Epithelial cell of proximal tubule (primary cell): ENCODE measurements at regions not wholly inside any gene's neighbourhood (a gene's known extent, or its start where the extent isn't known, plus 50 kb on each side); places are given as distances from the start of the nearest gene placed in this dataset.

Source experiments
- DNase-seq: peaks from one replicate; pipeline ENCODE4 v3.0.0-alpha.2; 2011; ENCODE audit warnings: low read depth
- H3K4me3 ChIP-seq: 2 replicates; pipeline ENCODE4 v1.5.1; 2011; ENCODE audit warnings: low read depth, mild to moderate bottlenecking, low read length
- CTCF ChIP-seq: conservative IDR thresholded peaks from 2 replicates; pipeline ENCODE4 v1.5.1; 2012; ENCODE audit warnings: low read depth, mild to moderate bottlenecking, low read length

GRCh38 chr4:1575418-1576303 is 108.5 kb downstream of the FAM53A start:
- no peak for DNase-seq
- no peak for TF ChIP-seq CTCF
- H3K4me3 ChIP-seq = no peak overlapping the region

DNA sequence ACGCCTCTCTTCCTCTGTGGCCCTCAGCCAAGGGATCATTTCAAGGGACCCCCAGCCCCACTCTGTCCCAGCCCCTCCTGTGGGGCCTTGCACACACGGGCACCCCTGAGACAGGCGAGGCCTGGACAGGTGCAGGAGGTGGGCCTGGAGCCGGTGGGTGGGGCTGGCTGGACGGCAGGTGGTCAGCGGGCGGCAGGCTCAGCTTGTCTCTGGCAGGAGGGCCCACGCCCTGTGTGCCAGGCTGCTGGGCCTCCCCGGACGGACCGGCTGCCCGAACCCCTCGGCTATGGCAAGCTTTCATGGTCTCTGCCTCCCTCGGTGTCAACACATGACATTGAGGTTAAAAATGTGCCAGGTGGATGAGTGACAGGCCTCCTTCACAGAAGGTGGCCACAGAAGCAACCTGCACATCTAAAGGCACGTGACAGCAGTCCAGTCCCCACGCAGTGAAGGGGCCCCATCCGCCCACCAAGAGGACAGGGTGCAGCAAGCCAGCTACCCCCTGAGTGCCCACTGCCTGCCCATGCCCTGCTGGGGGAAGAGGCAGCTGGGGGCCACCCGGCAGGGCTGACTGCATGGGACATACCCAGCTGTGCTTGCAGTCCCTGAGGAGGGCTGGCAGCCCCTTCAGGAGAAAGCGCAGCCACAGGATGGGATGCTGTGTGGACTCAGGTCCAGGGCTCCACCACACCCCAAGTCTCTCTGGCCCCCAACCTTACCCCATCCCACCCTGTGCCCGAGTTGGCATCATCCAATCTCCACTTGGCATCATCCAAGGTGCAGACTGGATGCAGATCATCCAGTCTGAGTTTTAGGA is 109.3 kb downstream of the FAM53A start:
- DNase-seq = no peak
- no peak for TF ChIP-seq CTCF
- H3K4me3 ChIP-seq = no peak overlapping the region

- no peak for TF ChIP-seq CTCF
- H3K4me3 ChIP-seq = no peak overlapping the region
- no peak for DNase-seq
Observed at GRCh38 chr4:1573830-1574459, 110.2 kb downstream of the FAM53A start.

DNA sequence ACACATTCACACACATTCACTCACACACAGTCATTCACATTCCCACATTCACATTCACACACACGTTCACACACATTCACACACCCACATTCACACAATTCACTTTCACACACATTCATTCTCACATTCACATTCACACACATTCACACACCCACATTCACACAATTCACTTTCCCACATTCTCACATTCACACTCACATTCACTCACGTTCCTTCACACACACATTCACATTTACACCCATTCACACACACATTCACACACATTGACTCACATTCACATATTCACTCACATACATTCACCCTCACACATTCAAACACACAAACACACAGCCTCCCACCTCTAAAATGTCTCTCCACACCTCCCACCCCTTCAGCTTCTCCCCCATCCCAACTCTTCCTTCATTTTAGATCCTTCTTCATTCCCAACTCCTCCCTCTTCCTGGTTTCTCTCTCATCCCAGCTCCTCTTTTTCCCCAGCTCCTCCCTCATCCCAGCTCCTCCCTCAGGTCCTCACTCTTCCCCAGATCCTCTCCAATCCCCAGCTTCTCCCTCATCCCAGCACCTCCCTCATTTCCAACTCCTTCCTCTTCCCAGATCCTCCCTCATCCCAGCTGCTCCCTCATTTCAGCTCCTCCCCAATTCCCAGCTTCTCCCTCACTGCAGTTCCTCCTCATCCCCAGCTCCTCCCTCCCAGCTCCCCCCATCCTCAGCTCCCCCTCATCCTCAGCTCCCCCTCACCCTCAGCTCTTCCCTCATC is 111.0 kb downstream of the FAM53A start:
- no peak for TF ChIP-seq CTCF
- H3K4me3 ChIP-seq = no peak overlapping the region
- no peak for DNase-seq

GRCh38 chr4:1572521-1572920 is 111.6 kb downstream of the FAM53A start:
- no peak for DNase-seq

More at GRCh38 chr4:1572521-1572920, 111.6 kb downstream of the FAM53A start:
- H3K4me3 ChIP-seq = no peak overlapping the region
- TF ChIP-seq CTCF = no peak
